SH-SY5Y (cell line): ENCODE measurements at regions not wholly inside any gene's neighbourhood (a gene's known extent, or its start where the extent isn't known, plus 50 kb on each side); places are given as distances from the start of the nearest gene placed in this dataset.

Experiments
- GATA2 ChIP-seq: IDR thresholded peaks from 2 replicates; pipeline ENCODE4 v1.6.1; 2011; ENCODE audit warnings: mild to moderate bottlenecking, low read depth, low read length
- GATA3 ChIP-seq: IDR thresholded peaks from 2 replicates; pipeline ENCODE4 v1.6.1; 2011; ENCODE audit warnings: low read depth, mild to moderate bottlenecking, low read length, moderate library complexity

- no peak for TF ChIP-seq GATA2
- no peak for TF ChIP-seq GATA3
These were observed 646.1 kb downstream of the CDH11 start for GRCh38 chr16:64475627-64476351.
